IMR-90 (cell line): ENCODE measurements at regions not wholly inside any gene's neighbourhood (a gene's known extent, or its start where the extent isn't known, plus 50 kb on each side); places are given as distances from the start of the nearest gene placed in this dataset.

Experiments used
- ATAC-seq: fragments of 200-7000 bp; cut with Tn5 transposase; 2 replicates; pipeline ENCODE4 v1.9.1; 2020; ENCODE audit warnings: low read depth, mild to moderate bottlenecking, moderate library complexity
- BruUV-seq: library from RNA; stranded (reverse); fragments of 400-500 nt; replicated peaks from 2 replicates; lab custom pipeline; 2021; lab: Mats Ljungman, UMichigan
- CTCF ChIA-PET: fragments of 300-600 bp; formaldehyde crosslinking; extraction: SDS; loops from one replicate; lab custom pipeline; 2021; ENCODE audit warnings: antibody characterized with exemption; lab: Yijun Ruan, JAX
- POLR2A ChIA-PET: fragments of 300-600 bp; sonication (Branson Sonifier 250); formaldehyde crosslinking; loops from one replicate; lab custom pipeline; 2022; ENCODE audit warnings: antibody characterized with exemption; ENCODE audit not compliant: unreplicated experiment; lab: Charles Lee
- DNase-seq: peaks from one replicate; pipeline ENCODE4 v3.0.0; 2013
- H2AFZ ChIP-seq: replicated peaks from 2 replicates; pipeline ENCODE3; 2013; ENCODE audit warnings: low read length, mild to moderate bottlenecking; ENCODE audit not compliant: poor library complexity
- H2AK5ac ChIP-seq: 2 replicates; pipeline ENCODE4 v1.6.1; 2013; ENCODE audit warnings: low read depth, low read length, inconsistent platforms
- H2AK9ac ChIP-seq: replicated peaks from 2 replicates; pipeline ENCODE3; 2013; ENCODE audit warnings: mild to moderate bottlenecking, low read depth, low read length, moderate library complexity; ENCODE audit not compliant: poor library complexity
- H2BK120ac ChIP-seq: 2 replicates; pipeline ENCODE4 v1.6.1; 2013; ENCODE audit warnings: low read depth, low read length, inconsistent platforms
- H2BK15ac ChIP-seq: 3 replicates; pipeline ENCODE4 v1.6.1; 2013; ENCODE audit warnings: low read depth, low read length, inconsistent platforms
- H2BK20ac ChIP-seq: 2 replicates; pipeline ENCODE4 v1.6.1; 2013; ENCODE audit warnings: low read depth, mild to moderate bottlenecking, inconsistent platforms, low read length, moderate library complexity
- H2BK5ac ChIP-seq: 2 replicates; pipeline ENCODE4 v1.6.1; 2013; ENCODE audit warnings: mild to moderate bottlenecking, low read depth, low read length, inconsistent platforms; ENCODE audit not compliant: poor library complexity, severe bottlenecking
- H3K14ac ChIP-seq: replicated peaks from 2 replicates; pipeline ENCODE4 v1.6.1; 2013; ENCODE audit warnings: low read depth, low read length, inconsistent platforms
- H3K18ac ChIP-seq: 2 replicates; pipeline ENCODE4 v1.6.1; 2013; ENCODE audit warnings: low read depth, low read length, control low read depth
- H3K23ac ChIP-seq: 2 replicates; pipeline ENCODE4 v1.6.1; 2013; ENCODE audit warnings: low read depth, low read length, inconsistent platforms
- H3K27ac ChIP-seq: 2 replicates; pipeline ENCODE4 v1.5.1; 2013; ENCODE audit warnings: mild to moderate bottlenecking, control low read depth, low read length; ENCODE audit not compliant: insufficient read depth
- H3K27me3 ChIP-seq: 2 replicates; pipeline ENCODE4 v1.6.1; 2013; ENCODE audit warnings: low read length; ENCODE audit not compliant: control insufficient read depth, insufficient read depth
- H3K36me3 ChIP-seq: 2 replicates; pipeline ENCODE4 v1.6.1; 2013; ENCODE audit warnings: low read length, mixed read lengths; ENCODE audit not compliant: control insufficient read depth, insufficient read depth
- H3K4ac ChIP-seq: 2 replicates; pipeline ENCODE4 v1.6.1; 2013; ENCODE audit warnings: low read depth, low read length, inconsistent platforms
- H3K4me1 ChIP-seq: 2 replicates; pipeline ENCODE4 v1.6.1; 2013; ENCODE audit warnings: low read length, mixed read lengths; ENCODE audit not compliant: control insufficient read depth, insufficient read depth
- H3K4me2 ChIP-seq: 2 replicates; pipeline ENCODE4 v1.6.1; 2013; ENCODE audit warnings: low read depth, mild to moderate bottlenecking, control low read depth, low read length, moderate library complexity
- H3K4me3 ChIP-seq: 2 replicates; pipeline ENCODE4 v1.5.1; 2013; ENCODE audit warnings: low read depth, mild to moderate bottlenecking, control low read depth, low read length, moderate library complexity; ENCODE audit not compliant: insufficient read depth
- H3K56ac ChIP-seq: 2 replicates; pipeline ENCODE4 v1.6.1; 2013; ENCODE audit warnings: low read length, inconsistent platforms; ENCODE audit not compliant: insufficient read depth; ENCODE audit errors: extremely low read depth
- H3K79me1 ChIP-seq, 2 experiments: 2 replicates each; pipeline ENCODE4 v1.6.1; 2013; ENCODE audit warnings: low read length in 2 of 2, inconsistent platforms in 1 of 2, low read depth in 1 of 2
- H3K9ac ChIP-seq: 2 replicates; pipeline ENCODE4 v1.6.1; 2013; ENCODE audit warnings: low read depth, low read length, control low read depth
- H3K9me1 ChIP-seq: 2 replicates; pipeline ENCODE4 v1.6.1; 2013; ENCODE audit warnings: low read length, inconsistent platforms; ENCODE audit not compliant: insufficient read depth
- H3K9me3 ChIP-seq: 2 replicates; pipeline ENCODE4 v1.6.1; 2013; ENCODE audit warnings: low read length; ENCODE audit not compliant: control insufficient read depth, insufficient read depth
- H4K20me1 ChIP-seq: 2 replicates; pipeline ENCODE4 v1.6.1; 2013; ENCODE audit warnings: low read length, inconsistent platforms; ENCODE audit not compliant: insufficient read depth
- H4K5ac ChIP-seq: 2 replicates; pipeline ENCODE4 v1.6.1; 2013; ENCODE audit warnings: mild to moderate bottlenecking, low read depth, low read length, control low read depth
- H4K8ac ChIP-seq, 2 experiments: 2 replicates each; pipeline ENCODE4 v1.6.1; 2013; ENCODE audit warnings: low read depth in 2 of 2, low read length in 2 of 2, control low read depth in 1 of 2, inconsistent platforms in 1 of 2
- H4K91ac ChIP-seq: 2 replicates; pipeline ENCODE4 v1.6.1; 2013; ENCODE audit warnings: low read depth, low read length, inconsistent platforms; ENCODE audit not compliant: insufficient read depth
- BHLHE40 ChIP-seq: fragments of 150-350 bp; IDR thresholded peaks from 2 replicates; pipeline ENCODE4 v1.6.1; 2016; ENCODE audit warnings: mild to moderate bottlenecking, low read depth, low read length
- CEBPB ChIP-seq: IDR thresholded peaks from 2 replicates; pipeline ENCODE4 v1.6.1; 2012; ENCODE audit warnings: low read depth, low read length, improper control_type of control experiment
- CHD1 ChIP-seq: IDR thresholded peaks from 2 replicates; pipeline ENCODE4 v1.6.1; 2012; ENCODE audit warnings: low read depth, low read length, improper control_type of control experiment
- CTCF ChIP-seq: conservative IDR thresholded peaks from 2 replicates; pipeline ENCODE4 v1.5.1; 2012; ENCODE audit warnings: mild to moderate bottlenecking, low read depth, low read length, improper control_type of control experiment
- ELK1 ChIP-seq: fragments of 150-350 bp; IDR thresholded peaks from 2 replicates; pipeline ENCODE4 v1.6.1; 2016; ENCODE audit warnings: low read depth, mild to moderate bottlenecking, low read length, moderate library complexity, borderline replicate concordance
- FOS ChIP-seq: fragments of 150-350 bp; IDR thresholded peaks from 2 replicates; pipeline ENCODE4 v1.6.1; 2016; ENCODE audit warnings: low read depth, low read length
- MAFK ChIP-seq: IDR thresholded peaks from 2 replicates; pipeline ENCODE4 v1.6.1; 2012; ENCODE audit warnings: low read depth, low read length, improper control_type of control experiment
- MAZ ChIP-seq: IDR thresholded peaks from 2 replicates; pipeline ENCODE4 v1.6.1; 2012; ENCODE audit warnings: low read depth, mild to moderate bottlenecking, low read length, improper control_type of control experiment, moderate library complexity, borderline replicate concordance
- MXI1 ChIP-seq: IDR thresholded peaks from 2 replicates; pipeline ENCODE4 v1.6.1; 2012; ENCODE audit warnings: low read depth, mild to moderate bottlenecking, low read length, moderate library complexity, borderline replicate concordance
- NFE2L2 ChIP-seq: fragments of 150-350 bp; IDR thresholded peaks from 2 replicates; pipeline ENCODE4 v1.6.1; 2016; ENCODE audit warnings: low read depth, mild to moderate bottlenecking, low read length
- POLR2A ChIP-seq: IDR thresholded peaks from 2 replicates; pipeline ENCODE4 v1.6.1; 2012; ENCODE audit warnings: mild to moderate bottlenecking, low read depth, low read length
- RAD21 ChIP-seq: IDR thresholded peaks from 2 replicates; pipeline ENCODE4 v1.6.1; 2012; ENCODE audit warnings: low read length, improper control_type of control experiment
- RCOR1 ChIP-seq: IDR thresholded peaks from 2 replicates; pipeline ENCODE4 v1.6.1; 2012; ENCODE audit warnings: mild to moderate bottlenecking, low read length, improper control_type of control experiment; ENCODE audit not compliant: insufficient replicate concordance
- RFX5 ChIP-seq: IDR thresholded peaks from 2 replicates; pipeline ENCODE4 v1.8.0; 2012; ENCODE audit warnings: low read depth, mild to moderate bottlenecking, low read length, moderate library complexity
- SMC3 ChIP-seq: fragments of 150-350 bp; IDR thresholded peaks from 2 replicates; pipeline ENCODE4 v1.6.1; 2016; ENCODE audit warnings: low read depth, mild to moderate bottlenecking, antibody characterized with exemption, low read length, moderate library complexity
- USF2 ChIP-seq: fragments of 150-350 bp; IDR thresholded peaks from 2 replicates; pipeline ENCODE4 v1.6.1; 2017; ENCODE audit warnings: mild to moderate bottlenecking, antibody characterized with exemption, low read length, low read depth
- WGBS, 2 experiments: methylation state at CpG; one replicate each; pipeline versions ENCODE4 v1.1.5 to v1.1.7; 2013; ENCODE audit warnings: missing lambda C conversion rate in 2 of 2; ENCODE audit not compliant: insufficient read length in 1 of 2; ENCODE audit errors: extremely low coverage in 2 of 2; 5-methylcytosine and 5-hydroxymethylcytosine counted together
- dilution Hi-C: fragments of 300-500 bp; cut with HindIII; formaldehyde crosslinking; loops from one replicate; pipeline ENCODE4 v1.14.3; 2018; ENCODE audit warnings: low sequenced_read_pairs; ENCODE audit not compliant: unreplicated experiment
- in situ Hi-C: fragments of 300-500 bp; cut with MboI; formaldehyde crosslinking; loops from 3 replicates; pipeline ENCODE4 v1.14.3; 2019; ENCODE audit warnings: low sequenced_read_pairs, inconsistent platforms, mixed read lengths
- intact Hi-C: fragments of 100-400 bp; cut with micrococcal nuclease; formaldehyde crosslinking; loops from 2 replicates; pipeline ENCODE4 v1.10.0; 2022

GRCh38 chr3:81863756-81864155, 102.3 kb upstream of the GBE1 start:
- no CpG with 5 or more reads among the region's 4 CpGs for WGBS, 2 experiments

More at GRCh38 chr3:81863756-81864155, 102.3 kb upstream of the GBE1 start:
- in situ Hi-C loops (no loop called here), dilution Hi-C loops (no loop called here), intact Hi-C loops (no loop called here)
- no peak overlapping the region for H2BK20ac ChIP-seq
- H3K27ac ChIP-seq: no peak overlapping the region
- H2AK5ac ChIP-seq: no peak overlapping the region
- H3K23ac ChIP-seq: no peak overlapping the region
- no peak overlapping the region for H3K14ac ChIP-seq
- H3K36me3 ChIP-seq: no peaks in the 10 kb centered on the region
- no peak overlapping the region for H2BK120ac ChIP-seq
- no peak overlapping the region for H3K4ac ChIP-seq
- CTCF ChIA-PET: no interaction called here
- H3K79me1 ChIP-seq: no peaks in the 10 kb centered on the region
- no peak overlapping the region for H3K56ac ChIP-seq
- no peak for ATAC-seq
- no peak overlapping the region for H2BK15ac ChIP-seq
- H4K20me1 ChIP-seq: no peaks in the 10 kb centered on the region
- no peaks in the 10 kb centered on the region for H3K9me3 ChIP-seq
- H3K4me1 ChIP-seq: no peaks in the 10 kb centered on the region
- no peaks in the 10 kb centered on the region; the same call in 1 of the 2 replicates for H3K27me3 ChIP-seq
- H3K4me3 ChIP-seq: no peak overlapping the region
- POLR2A ChIA-PET: no interaction called here
- H4K8ac ChIP-seq: no peak overlapping the region
- no peaks in the 10 kb centered on the region for H3K9me1 ChIP-seq
- H2AFZ ChIP-seq: no peak overlapping the region
- H2AK9ac ChIP-seq: no peak overlapping the region
- TF ChIP-seq CHD1: no peak
- TF ChIP-seq CEBPB: no peak
- TF ChIP-seq CTCF: no peak
- TF ChIP-seq BHLHE40: no peak
- TF ChIP-seq MAFK: no peak
- no peak for TF ChIP-seq NFE2L2
- TF ChIP-seq POLR2A: no peak
- no peak for TF ChIP-seq ELK1
- TF ChIP-seq USF2: no peak
- no peak for TF ChIP-seq SMC3
- no peak for TF ChIP-seq RCOR1
- no peak for TF ChIP-seq MAZ
- TF ChIP-seq FOS: no peak
- TF ChIP-seq RAD21: no peak
- TF ChIP-seq RFX5: no peak
- TF ChIP-seq MXI1: no peak
- H4K5ac ChIP-seq: no peak overlapping the region
- no TSS peak for BruUV-seq
- DNase-seq: no peak
- H3K4me2 ChIP-seq: no peak overlapping the region
- no peak overlapping the region for H3K18ac ChIP-seq
- H3K9ac ChIP-seq: no peak overlapping the region
- H4K91ac ChIP-seq: no peak overlapping the region
- no peak overlapping the region for H2BK5ac ChIP-seq
